ENCODE measurements at regions not wholly inside any gene's neighbourhood (a gene's known extent, or its start where the extent isn't known, plus 50 kb on each side); places are given as distances from the start of the nearest gene placed in this dataset.

DNA sequence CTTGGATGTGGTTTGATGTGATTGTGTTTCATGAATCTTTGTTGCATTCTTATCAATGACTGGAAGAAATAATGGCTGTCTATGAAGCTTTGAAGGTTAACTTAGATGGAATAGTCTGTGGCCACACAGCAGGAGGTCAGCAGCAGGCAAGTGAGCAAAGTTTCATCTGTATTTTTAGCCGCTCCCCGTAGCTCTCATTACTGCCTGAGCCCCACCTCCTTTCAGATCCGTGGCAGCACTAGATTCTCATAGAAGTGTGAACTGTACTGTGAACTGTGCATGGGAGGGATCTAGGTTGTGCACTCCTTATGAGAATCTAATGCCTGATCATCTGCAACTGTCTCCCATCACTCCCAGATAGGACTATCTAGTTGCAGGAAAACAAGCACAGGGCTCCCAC is 660.2 kb downstream of the EPHA7 start:
- no peak overlapping the region for H3K4me3 ChIP-seq (ENCODE audit: low read depth, low read length)
- no peak for DNase-seq (ENCODE audit: low read depth)
- TF ChIP-seq, protein P1, sequence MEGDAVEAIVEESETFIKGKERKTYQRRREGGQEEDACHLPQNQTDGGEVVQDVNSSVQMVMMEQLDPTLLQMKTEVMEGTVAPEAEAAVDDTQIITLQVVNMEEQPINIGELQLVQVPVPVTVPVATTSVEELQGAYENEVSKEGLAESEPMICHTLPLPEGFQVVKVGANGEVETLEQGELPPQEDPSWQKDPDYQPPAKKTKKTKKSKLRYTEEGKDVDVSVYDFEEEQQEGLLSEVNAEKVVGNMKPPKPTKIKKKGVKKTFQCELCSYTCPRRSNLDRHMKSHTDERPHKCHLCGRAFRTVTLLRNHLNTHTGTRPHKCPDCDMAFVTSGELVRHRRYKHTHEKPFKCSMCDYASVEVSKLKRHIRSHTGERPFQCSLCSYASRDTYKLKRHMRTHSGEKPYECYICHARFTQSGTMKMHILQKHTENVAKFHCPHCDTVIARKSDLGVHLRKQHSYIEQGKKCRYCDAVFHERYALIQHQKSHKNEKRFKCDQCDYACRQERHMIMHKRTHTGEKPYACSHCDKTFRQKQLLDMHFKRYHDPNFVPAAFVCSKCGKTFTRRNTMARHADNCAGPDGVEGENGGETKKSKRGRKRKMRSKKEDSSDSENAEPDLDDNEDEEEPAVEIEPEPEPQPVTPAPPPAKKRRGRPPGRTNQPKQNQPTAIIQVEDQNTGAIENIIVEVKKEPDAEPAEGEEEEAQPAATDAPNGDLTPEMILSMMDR (conservative IDR thresholded peaks at IDR 0.05; ENCODE audit: low read depth, low read length): no peak

DNA sequence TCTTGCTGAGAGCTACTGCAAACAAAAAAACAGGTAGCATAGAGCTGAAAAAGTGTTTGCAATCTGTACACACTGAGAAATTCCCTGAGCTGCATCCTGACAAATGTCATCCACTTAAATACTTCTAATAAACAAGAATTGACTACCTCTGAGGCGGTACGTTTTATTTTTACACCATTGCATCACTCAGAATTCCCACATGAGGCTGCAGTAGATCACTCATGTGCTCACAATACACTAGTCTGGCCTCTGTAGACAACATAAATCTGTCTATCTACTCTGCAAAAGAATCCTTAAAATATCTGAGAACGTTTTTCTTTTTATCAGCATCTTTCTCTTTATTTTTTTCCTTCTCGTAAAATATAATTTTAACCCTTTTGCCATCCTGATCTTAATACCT is 661.4 kb downstream of the EPHA7 start:
- no peak overlapping the region for H3K4me3 ChIP-seq (ENCODE audit: low read depth, low read length)
- TF ChIP-seq, protein P1 (conservative IDR thresholded peaks at IDR 0.05; ENCODE audit: low read depth, low read length): no peak
- no peak for DNase-seq (ENCODE audit: low read depth)

DNA sequence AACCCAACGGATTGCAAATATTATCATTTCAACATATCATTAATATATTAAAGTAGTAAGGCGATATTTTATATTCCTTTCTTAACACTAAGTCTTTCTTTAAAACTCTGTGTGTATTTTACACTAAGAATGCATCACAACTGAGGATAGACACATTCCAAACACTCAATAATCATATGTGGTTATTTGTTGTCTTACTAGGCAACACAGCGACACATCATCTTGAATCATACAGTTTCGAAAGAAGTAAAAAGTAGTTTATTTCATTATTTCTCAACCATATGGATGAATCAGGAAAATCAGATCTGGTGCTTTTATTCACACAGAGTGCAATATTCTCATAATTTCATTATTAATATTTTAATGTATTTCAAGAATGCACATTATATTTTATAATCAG is 662.4 kb downstream of the EPHA7 start:
- TF ChIP-seq, protein P1 (conservative IDR thresholded peaks at IDR 0.05; ENCODE audit: low read depth, low read length): no peak
- H3K4me3 ChIP-seq (ENCODE audit: low read depth, low read length): no peak overlapping the region
- DNase-seq (ENCODE audit: low read depth): no peak

DNA sequence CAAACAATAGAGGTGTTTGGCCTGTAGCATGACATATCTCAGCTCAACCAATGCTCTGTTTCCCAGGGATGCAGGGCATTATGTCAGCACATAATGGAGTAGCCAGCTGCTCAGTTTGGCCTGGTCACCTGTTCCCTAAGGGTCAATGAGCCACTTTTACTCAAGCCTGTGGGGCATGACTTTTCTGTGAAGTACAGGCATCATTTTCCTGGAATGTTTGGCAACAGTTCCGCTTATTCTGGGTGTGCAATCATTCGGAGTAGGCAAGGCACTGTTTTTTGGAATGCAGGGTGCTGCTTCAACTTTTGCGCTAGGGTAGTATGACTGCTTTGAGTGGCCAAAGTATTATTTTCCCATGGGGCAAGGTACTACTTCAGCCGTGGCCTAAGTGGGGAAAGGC is 665.4 kb downstream of the EPHA7 start:
- H3K4me3 ChIP-seq (ENCODE audit: low read depth, low read length): no peak overlapping the region
- TF ChIP-seq, protein P1 (conservative IDR thresholded peaks at IDR 0.05; ENCODE audit: low read depth, low read length): no peak
- DNase-seq (ENCODE audit: low read depth): no peak

DNA sequence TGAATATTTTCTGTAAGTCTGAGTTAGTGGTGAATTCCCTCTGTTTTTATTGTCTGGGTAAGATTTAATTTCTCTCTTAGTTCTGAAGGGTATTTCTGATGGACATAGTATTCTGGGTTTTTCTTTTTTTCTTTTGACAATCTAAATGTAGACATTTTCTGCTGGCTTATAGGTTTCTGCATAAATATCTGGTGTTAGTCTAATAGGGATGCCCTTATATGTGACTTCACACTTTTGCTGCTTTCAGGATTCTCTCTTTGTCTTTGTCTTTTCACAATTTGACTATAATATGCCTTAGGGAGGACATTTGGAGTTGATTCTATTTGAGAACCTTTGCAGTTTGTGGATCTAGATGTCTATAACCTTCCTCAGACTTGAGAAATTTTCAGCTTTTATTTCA is 667.2 kb downstream of the EPHA7 start:
- TF ChIP-seq, protein P1 (conservative IDR thresholded peaks at IDR 0.05; ENCODE audit: low read depth, low read length): no peak
- no peak for DNase-seq (ENCODE audit: low read depth)
- no peak overlapping the region for H3K4me3 ChIP-seq (ENCODE audit: low read depth, low read length)

DNA sequence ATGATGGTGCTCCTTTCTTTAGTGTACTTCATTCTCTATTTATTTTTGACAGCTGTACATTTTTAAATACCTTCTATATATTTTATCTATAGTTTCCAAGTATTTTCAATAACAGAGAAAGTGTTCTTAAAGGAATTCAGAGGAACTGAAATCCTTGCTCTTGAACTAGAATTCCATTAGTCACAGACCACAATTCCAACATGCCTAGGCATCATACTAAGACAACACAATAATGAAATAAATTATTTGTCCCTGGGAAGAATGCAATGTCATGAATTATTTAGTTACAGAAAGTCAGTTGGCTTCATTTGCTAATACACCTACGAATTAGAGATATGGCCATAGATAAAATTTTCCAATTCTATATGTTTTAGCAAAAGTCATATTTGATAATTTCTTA is 671.2 kb downstream of the EPHA7 start:
- TF ChIP-seq, protein P1 (conservative IDR thresholded peaks at IDR 0.05; ENCODE audit: low read depth, low read length): no peak
- H3K4me3 ChIP-seq (ENCODE audit: low read depth, low read length): no peak overlapping the region
- DNase-seq (ENCODE audit: low read depth): no peak

DNA sequence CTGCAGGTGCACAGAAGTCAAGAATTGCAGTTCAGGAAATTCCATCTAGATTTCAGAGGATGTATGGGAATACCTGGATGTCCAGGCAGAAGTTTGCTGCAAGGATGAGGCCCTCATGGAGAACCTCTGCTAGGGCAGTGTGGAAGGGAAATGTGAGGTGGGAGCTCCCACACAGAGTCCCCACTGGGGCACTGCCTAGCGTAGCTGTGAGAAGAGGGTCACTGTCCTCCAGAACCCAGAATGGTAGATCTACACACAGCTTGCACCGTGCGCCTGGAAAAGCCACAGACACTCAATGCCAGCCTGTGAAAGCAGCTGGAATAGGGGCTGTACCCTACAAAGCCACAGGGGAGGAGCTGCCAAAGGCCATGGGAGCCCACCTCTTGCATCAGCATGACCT is 681.4 kb downstream of the EPHA7 start:
- TF ChIP-seq, protein P1 (conservative IDR thresholded peaks at IDR 0.05; ENCODE audit: low read depth, low read length): no peak
- H3K4me3 ChIP-seq (ENCODE audit: low read depth, low read length): no peak overlapping the region
- DNase-seq (ENCODE audit: low read depth): no peak

Data from epithelial cell of proximal tubule (primary cell).